Endodermal cell (in vitro differentiated cells): ENCODE measurements at regions not wholly inside any gene's neighbourhood (a gene's known extent, or its start where the extent isn't known, plus 50 kb on each side); places are given as distances from the start of the nearest gene placed in this dataset.
A peak's percentile ranks its signal among the peaks of the same experiment; 100 is the strongest.

Source experiments
- DNase-seq: peaks from one replicate; pipeline ENCODE4 v3.0.0-alpha.2; 2017
- H3K27ac ChIP-seq: 2 replicates; pipeline ENCODE4 v1.5.1; 2013; ENCODE audit warnings: mild to moderate bottlenecking, low read depth, low read length, moderate library complexity
- H3K27me3 ChIP-seq: 2 replicates; pipeline ENCODE4 v1.6.1; 2013; ENCODE audit warnings: mild to moderate bottlenecking, low read length, moderate library complexity; ENCODE audit not compliant: insufficient read depth, control insufficient read depth, poor library complexity, severe bottlenecking
- H3K36me3 ChIP-seq: 2 replicates; pipeline ENCODE4 v1.7.0; 2013; ENCODE audit warnings: mild to moderate bottlenecking, low read length, moderate library complexity; ENCODE audit not compliant: control insufficient read depth, insufficient read depth
- H3K4me1 ChIP-seq: one replicate; pipeline ENCODE4 v1.7.0; 2013; ENCODE audit warnings: low read length; ENCODE audit not compliant: control insufficient read depth, insufficient read depth
- H3K4me3 ChIP-seq: 2 replicates; pipeline ENCODE4 v1.5.1; 2013; ENCODE audit warnings: mild to moderate bottlenecking, low read length, moderate library complexity
- H3K9ac ChIP-seq: 2 replicates; pipeline ENCODE4 v1.6.1; 2013; ENCODE audit warnings: mild to moderate bottlenecking, low read length, moderate library complexity; ENCODE audit not compliant: poor library complexity, severe bottlenecking; ENCODE audit errors: extremely low read depth
- H3K9me3 ChIP-seq: 2 replicates; pipeline ENCODE4 v1.6.1; 2013; ENCODE audit warnings: mild to moderate bottlenecking, low read length, moderate library complexity; ENCODE audit not compliant: control insufficient read depth
- H3K27ac Mint-ChIP-seq: 2 replicates; pipeline ENCODE4 v1.8.0; 2020; ENCODE audit warnings: mixed read lengths
- H3K27me3 Mint-ChIP-seq: 2 replicates; pipeline ENCODE4 v1.8.0; 2021; ENCODE audit warnings: mild to moderate bottlenecking, mixed read lengths; ENCODE audit not compliant: insufficient read depth
- H3K36me3 Mint-ChIP-seq: 2 replicates; pipeline ENCODE4 v1.8.0; 2020; ENCODE audit warnings: low read depth, mixed read lengths
- H3K4me1 Mint-ChIP-seq: 2 replicates; pipeline ENCODE4 v1.8.0; 2020; ENCODE audit warnings: mixed read lengths
- H3K4me3 Mint-ChIP-seq: 2 replicates; pipeline ENCODE4 v1.8.0; 2020; ENCODE audit warnings: mild to moderate bottlenecking, moderate library complexity, mixed read lengths
- H3K9me3 Mint-ChIP-seq: 2 replicates; pipeline ENCODE4 v1.8.0; 2020; ENCODE audit warnings: mild to moderate bottlenecking, mixed read lengths
- CTCF ChIP-seq: fragments of 200-600 bp; sonication (generic); conservative IDR thresholded peaks from 2 replicates; pipeline ENCODE4 v1.5.0; 2021; ENCODE audit warnings: antibody characterized with exemption, mild to moderate bottlenecking
- WGBS, 2 experiments: methylation state at CpG; one replicate each; pipeline versions ENCODE4 v1.1.5 to v1.1.7; 2013; ENCODE audit warnings: missing lambda C conversion rate in 2 of 2, mixed read lengths in 1 of 2; ENCODE audit not compliant: insufficient coverage in 1 of 2, insufficient read length in 1 of 2; 5-methylcytosine and 5-hydroxymethylcytosine counted together

- Mint-ChIP-seq H3K4me3 (no peak overlapping the region), H3K4me1 (no peaks in the 10 kb centered on the region), H3K27ac (no peak overlapping the region), H3K27me3 (peaks cover 1% of the 10 kb centered on the region), H3K36me3 (no peaks in the 10 kb centered on the region), H3K9me3 (peaks cover 2% of the 10 kb centered on the region)
- no peak for TF ChIP-seq CTCF
- Histone ChIP-seq H3K4me3 (no peak overlapping the region), H3K36me3 (no peaks in the 10 kb centered on the region), H3K27ac (no peak overlapping the region), H3K4me1 (no peaks in the 10 kb centered on the region), H3K27me3 (no peaks in the 10 kb centered on the region), H3K9ac (no peak overlapping the region), H3K9me3 (peaks cover 3% of the 10 kb centered on the region)
- DNase-seq: no peak
- WGBS, 2 experiments: 92% methylated on average over 3 of the region's 3 CpGs; no CpG with 5 or more reads in 1 of the 2 experiments
These were observed 310.2 kb downstream of the YTHDC2 start for GRCh38 chr5:113823696-113824095.

GRCh38 chr5:113824307-113824706 is 310.8 kb downstream of the YTHDC2 start:
- no peak overlapping the region for H3K4me3 ChIP-seq
- H3K27me3 ChIP-seq: no peaks in the 10 kb centered on the region
- no peak overlapping the region for H3K27ac ChIP-seq
- no peak overlapping the region for H3K9ac ChIP-seq
- H3K9me3 ChIP-seq: peaks cover 4% of the 10 kb centered on the region
- no peaks in the 10 kb centered on the region for H3K4me1 Mint-ChIP-seq
- H3K36me3 Mint-ChIP-seq: no peaks in the 10 kb centered on the region
- peaks cover 5% of the 10 kb centered on the region for H3K9me3 Mint-ChIP-seq
- peak; percentile 69 for TF ChIP-seq CTCF
- H3K4me3 Mint-ChIP-seq: no peak overlapping the region
- no peaks in the 10 kb centered on the region for H3K36me3 ChIP-seq
- H3K4me1 ChIP-seq: no peaks in the 10 kb centered on the region
- peaks cover 1% of the 10 kb centered on the region for H3K27me3 Mint-ChIP-seq
- WGBS, 2 experiments: 98 to 100% methylated on average over 1 to 2 of the region's 2 CpGs
- DNase-seq: no peak
- no peak overlapping the region for H3K27ac Mint-ChIP-seq

- TF ChIP-seq CTCF: no peak
- H3K9me3 ChIP-seq: peaks cover 4% of the 10 kb centered on the region
- H3K9ac ChIP-seq: no peak overlapping the region
- peaks cover 1% of the 10 kb centered on the region for H3K27me3 Mint-ChIP-seq
- no peaks in the 10 kb centered on the region for H3K27me3 ChIP-seq
- no peaks in the 10 kb centered on the region for H3K36me3 ChIP-seq
- H3K27ac ChIP-seq: no peak overlapping the region
- H3K4me3 ChIP-seq: no peak overlapping the region
- no peaks in the 10 kb centered on the region for H3K36me3 Mint-ChIP-seq
- no peaks in the 10 kb centered on the region for H3K4me1 ChIP-seq
- H3K4me1 Mint-ChIP-seq: no peaks in the 10 kb centered on the region
- H3K27ac Mint-ChIP-seq: no peak overlapping the region
- H3K4me3 Mint-ChIP-seq: no peak overlapping the region
- peaks cover 5% of the 10 kb centered on the region for H3K9me3 Mint-ChIP-seq
- DNase-seq: no peak
These were observed 311.7 kb downstream of the YTHDC2 start for GRCh38 chr5:113825176-113825575.
